ENCODE measurements at regions not wholly inside any gene's neighbourhood (a gene's known extent, or its start where the extent isn't known, plus 50 kb on each side); places are given as distances from the start of the nearest gene placed in this dataset.

- CTCF ChIA-PET = no interaction called here
- no peak for DNase-seq (ENCODE audit: low read depth, low spot score)
- no peak for TF ChIP-seq CTCF (IDR thresholded peaks at IDR 0.05; ENCODE audit: insufficient read depth, low read length, missing control alignments)
- H3K4me3 ChIP-seq (ENCODE audit: low read depth, low read length) = no peak overlapping the region
- POLR2A ChIA-PET = no interaction called here
Measured at GRCh38 chr1:239730378-239730777, 344.0 kb downstream of the CHRM3 start.

GRCh38 chr1:239731082-239731748, 344.8 kb downstream of the CHRM3 start:
- TF ChIP-seq CTCF (IDR thresholded peaks at IDR 0.05; ENCODE audit: insufficient read depth, low read length, missing control alignments) = no peak
- POLR2A ChIA-PET = no interaction called here
- CTCF ChIA-PET = no interaction called here
- H3K4me3 ChIP-seq (ENCODE audit: low read depth, low read length) = no peak overlapping the region
- DNase-seq (ENCODE audit: low read depth, low spot score) = no peak

GRCh38 chr1:239732770-239733169, 346.4 kb downstream of the CHRM3 start:
- no peak for DNase-seq (ENCODE audit: low read depth, low spot score)
- ChIA-PET CTCF (no interaction called here), POLR2A (no interaction called here)
- TF ChIP-seq CTCF (IDR thresholded peaks at IDR 0.05; ENCODE audit: insufficient read depth, low read length, missing control alignments) = no peak
- H3K4me3 ChIP-seq (ENCODE audit: low read depth, low read length) = no peak overlapping the region

GRCh38 chr1:239733995-239734394, 347.6 kb downstream of the CHRM3 start:
- CTCF ChIA-PET = no interaction called here
- TF ChIP-seq CTCF (IDR thresholded peaks at IDR 0.05; ENCODE audit: insufficient read depth, low read length, missing control alignments) = no peak
- no peak overlapping the region for H3K4me3 ChIP-seq (ENCODE audit: low read depth, low read length)
- POLR2A ChIA-PET = no interaction called here
- DNase-seq (ENCODE audit: low read depth, low spot score) = no peak

GRCh38 chr1:239735111-239735510, 348.7 kb downstream of the CHRM3 start:
- DNase-seq (ENCODE audit: low read depth, low spot score) = no peak
- TF ChIP-seq CTCF (IDR thresholded peaks at IDR 0.05; ENCODE audit: insufficient read depth, low read length, missing control alignments) = no peak
- CTCF ChIA-PET = no interaction called here
- POLR2A ChIA-PET = no interaction called here
- no peak overlapping the region for H3K4me3 ChIP-seq (ENCODE audit: low read depth, low read length)

- ChIA-PET CTCF (no interaction called here), POLR2A (no interaction called here)
- TF ChIP-seq CTCF (IDR thresholded peaks at IDR 0.05; ENCODE audit: insufficient read depth, low read length, missing control alignments) = no peak
- no peak for DNase-seq (ENCODE audit: low read depth, low spot score)
- no peak overlapping the region for H3K4me3 ChIP-seq (ENCODE audit: low read depth, low read length)
Measured at GRCh38 chr1:239736479-239736878, 350.1 kb downstream of the CHRM3 start.
